ENCODE measurements at regions not wholly inside any gene's neighbourhood (a gene's known extent, or its start where the extent isn't known, plus 50 kb on each side); places are given as distances from the start of the nearest gene placed in this dataset.

GRCh38 chr9:16221822-16222547, 648.5 kb downstream of the BNC2 start:
- TF ChIP-seq, protein P1, sequence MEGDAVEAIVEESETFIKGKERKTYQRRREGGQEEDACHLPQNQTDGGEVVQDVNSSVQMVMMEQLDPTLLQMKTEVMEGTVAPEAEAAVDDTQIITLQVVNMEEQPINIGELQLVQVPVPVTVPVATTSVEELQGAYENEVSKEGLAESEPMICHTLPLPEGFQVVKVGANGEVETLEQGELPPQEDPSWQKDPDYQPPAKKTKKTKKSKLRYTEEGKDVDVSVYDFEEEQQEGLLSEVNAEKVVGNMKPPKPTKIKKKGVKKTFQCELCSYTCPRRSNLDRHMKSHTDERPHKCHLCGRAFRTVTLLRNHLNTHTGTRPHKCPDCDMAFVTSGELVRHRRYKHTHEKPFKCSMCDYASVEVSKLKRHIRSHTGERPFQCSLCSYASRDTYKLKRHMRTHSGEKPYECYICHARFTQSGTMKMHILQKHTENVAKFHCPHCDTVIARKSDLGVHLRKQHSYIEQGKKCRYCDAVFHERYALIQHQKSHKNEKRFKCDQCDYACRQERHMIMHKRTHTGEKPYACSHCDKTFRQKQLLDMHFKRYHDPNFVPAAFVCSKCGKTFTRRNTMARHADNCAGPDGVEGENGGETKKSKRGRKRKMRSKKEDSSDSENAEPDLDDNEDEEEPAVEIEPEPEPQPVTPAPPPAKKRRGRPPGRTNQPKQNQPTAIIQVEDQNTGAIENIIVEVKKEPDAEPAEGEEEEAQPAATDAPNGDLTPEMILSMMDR (conservative IDR thresholded peaks at IDR 0.05), result no peak
- no peak for TF ChIP-seq EZH2 (IDR thresholded peaks at IDR 0.05; ENCODE audit: low read depth)
